IMR-90 (cell line): ENCODE measurements at regions not wholly inside any gene's neighbourhood (a gene's known extent, or its start where the extent isn't known, plus 50 kb on each side); places are given as distances from the start of the nearest gene placed in this dataset.

Source experiments
- BHLHE40 ChIP-seq: fragments of 150-350 bp; IDR thresholded peaks from 2 replicates; pipeline ENCODE4 v1.6.1; 2016; ENCODE audit warnings: mild to moderate bottlenecking, low read depth, low read length
- CHD1 ChIP-seq: IDR thresholded peaks from 2 replicates; pipeline ENCODE4 v1.6.1; 2012; ENCODE audit warnings: low read depth, low read length, improper control_type of control experiment
- MAFK ChIP-seq: IDR thresholded peaks from 2 replicates; pipeline ENCODE4 v1.6.1; 2012; ENCODE audit warnings: low read depth, low read length, improper control_type of control experiment
- MAZ ChIP-seq: IDR thresholded peaks from 2 replicates; pipeline ENCODE4 v1.6.1; 2012; ENCODE audit warnings: low read depth, mild to moderate bottlenecking, low read length, improper control_type of control experiment, moderate library complexity, borderline replicate concordance
- NFE2L2 ChIP-seq: fragments of 150-350 bp; IDR thresholded peaks from 2 replicates; pipeline ENCODE4 v1.6.1; 2016; ENCODE audit warnings: low read depth, mild to moderate bottlenecking, low read length
- POLR2A ChIP-seq: IDR thresholded peaks from 2 replicates; pipeline ENCODE4 v1.6.1; 2012; ENCODE audit warnings: mild to moderate bottlenecking, low read depth, low read length
- RAD21 ChIP-seq: IDR thresholded peaks from 2 replicates; pipeline ENCODE4 v1.6.1; 2012; ENCODE audit warnings: low read length, improper control_type of control experiment
- RCOR1 ChIP-seq: IDR thresholded peaks from 2 replicates; pipeline ENCODE4 v1.6.1; 2012; ENCODE audit warnings: mild to moderate bottlenecking, low read length, improper control_type of control experiment; ENCODE audit not compliant: insufficient replicate concordance
- RFX5 ChIP-seq: IDR thresholded peaks from 2 replicates; pipeline ENCODE4 v1.8.0; 2012; ENCODE audit warnings: low read depth, mild to moderate bottlenecking, low read length, moderate library complexity
- SMC3 ChIP-seq: fragments of 150-350 bp; IDR thresholded peaks from 2 replicates; pipeline ENCODE4 v1.6.1; 2016; ENCODE audit warnings: low read depth, mild to moderate bottlenecking, antibody characterized with exemption, low read length, moderate library complexity
- TF ChIP-seq, protein P1 (sequence below): conservative IDR thresholded peaks from 2 replicates; pipeline ENCODE4 v1.5.1; 2012; ENCODE audit warnings: mild to moderate bottlenecking, low read depth, low read length, improper control_type of control experiment
- TF ChIP-seq, protein P2 (sequence below): fragments of 150-350 bp; IDR thresholded peaks from 2 replicates; pipeline ENCODE4 v1.6.1; 2016; ENCODE audit warnings: low read depth, mild to moderate bottlenecking, low read length, moderate library complexity, borderline replicate concordance
- TF ChIP-seq, protein P3 (sequence below): fragments of 150-350 bp; IDR thresholded peaks from 2 replicates; pipeline ENCODE4 v1.6.1; 2017; ENCODE audit warnings: mild to moderate bottlenecking, antibody characterized with exemption, low read length, low read depth

DNA sequence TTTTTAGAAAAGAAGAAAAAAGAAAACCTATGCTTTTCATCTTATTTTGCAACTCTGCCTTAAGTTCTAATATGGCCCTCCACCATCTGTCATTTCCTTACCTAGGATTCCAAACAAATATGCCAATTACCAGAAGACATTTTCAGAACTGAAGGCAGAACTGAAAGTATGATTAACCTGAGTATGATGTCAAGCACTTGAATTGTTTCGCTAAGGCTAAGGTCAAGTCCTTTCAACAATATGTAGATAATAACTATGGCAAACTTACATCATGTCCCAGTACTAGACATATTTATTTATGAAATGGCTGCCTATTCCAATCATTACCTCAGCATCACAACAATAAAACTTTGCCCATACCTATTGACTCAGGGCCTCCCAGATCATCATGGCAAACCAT lies 91.0 kb downstream of the OR13H1 start:
- TF ChIP-seq, protein P1, sequence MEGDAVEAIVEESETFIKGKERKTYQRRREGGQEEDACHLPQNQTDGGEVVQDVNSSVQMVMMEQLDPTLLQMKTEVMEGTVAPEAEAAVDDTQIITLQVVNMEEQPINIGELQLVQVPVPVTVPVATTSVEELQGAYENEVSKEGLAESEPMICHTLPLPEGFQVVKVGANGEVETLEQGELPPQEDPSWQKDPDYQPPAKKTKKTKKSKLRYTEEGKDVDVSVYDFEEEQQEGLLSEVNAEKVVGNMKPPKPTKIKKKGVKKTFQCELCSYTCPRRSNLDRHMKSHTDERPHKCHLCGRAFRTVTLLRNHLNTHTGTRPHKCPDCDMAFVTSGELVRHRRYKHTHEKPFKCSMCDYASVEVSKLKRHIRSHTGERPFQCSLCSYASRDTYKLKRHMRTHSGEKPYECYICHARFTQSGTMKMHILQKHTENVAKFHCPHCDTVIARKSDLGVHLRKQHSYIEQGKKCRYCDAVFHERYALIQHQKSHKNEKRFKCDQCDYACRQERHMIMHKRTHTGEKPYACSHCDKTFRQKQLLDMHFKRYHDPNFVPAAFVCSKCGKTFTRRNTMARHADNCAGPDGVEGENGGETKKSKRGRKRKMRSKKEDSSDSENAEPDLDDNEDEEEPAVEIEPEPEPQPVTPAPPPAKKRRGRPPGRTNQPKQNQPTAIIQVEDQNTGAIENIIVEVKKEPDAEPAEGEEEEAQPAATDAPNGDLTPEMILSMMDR = no peak
- TF ChIP-seq RAD21 (no peak), POLR2A (no peak), MAFK (no peak), BHLHE40 (no peak), MAZ (no peak), NFE2L2 (no peak), RCOR1 (no peak), CHD1 (no peak), RFX5 (no peak), SMC3 (no peak)
- TF ChIP-seq, protein P2, sequence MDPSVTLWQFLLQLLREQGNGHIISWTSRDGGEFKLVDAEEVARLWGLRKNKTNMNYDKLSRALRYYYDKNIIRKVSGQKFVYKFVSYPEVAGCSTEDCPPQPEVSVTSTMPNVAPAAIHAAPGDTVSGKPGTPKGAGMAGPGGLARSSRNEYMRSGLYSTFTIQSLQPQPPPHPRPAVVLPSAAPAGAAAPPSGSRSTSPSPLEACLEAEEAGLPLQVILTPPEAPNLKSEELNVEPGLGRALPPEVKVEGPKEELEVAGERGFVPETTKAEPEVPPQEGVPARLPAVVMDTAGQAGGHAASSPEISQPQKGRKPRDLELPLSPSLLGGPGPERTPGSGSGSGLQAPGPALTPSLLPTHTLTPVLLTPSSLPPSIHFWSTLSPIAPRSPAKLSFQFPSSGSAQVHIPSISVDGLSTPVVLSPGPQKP = no peak
- TF ChIP-seq, protein P3, sequence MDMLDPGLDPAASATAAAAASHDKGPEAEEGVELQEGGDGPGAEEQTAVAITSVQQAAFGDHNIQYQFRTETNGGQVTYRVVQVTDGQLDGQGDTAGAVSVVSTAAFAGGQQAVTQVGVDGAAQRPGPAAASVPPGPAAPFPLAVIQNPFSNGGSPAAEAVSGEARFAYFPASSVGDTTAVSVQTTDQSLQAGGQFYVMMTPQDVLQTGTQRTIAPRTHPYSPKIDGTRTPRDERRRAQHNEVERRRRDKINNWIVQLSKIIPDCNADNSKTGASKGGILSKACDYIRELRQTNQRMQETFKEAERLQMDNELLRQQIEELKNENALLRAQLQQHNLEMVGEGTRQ = no peak
